HG03520 (cell line): ENCODE measurements at regions not wholly inside any gene's neighbourhood (a gene's known extent, or its start where the extent isn't known, plus 50 kb on each side); places are given as distances from the start of the nearest gene placed in this dataset.
"Not testable (repeated sequence)": the region's sequence is repeated elsewhere in the genome, so short reads cannot be mapped to it uniquely, and the experiment has no call there.

ENCODE experiments used
- ATAC-seq: cut with Tn5 transposase; IDR thresholded peaks from one replicate; pipeline ENCODE4 v1.9.1; 2021; ENCODE audit warnings: mild to moderate bottlenecking, moderate library complexity; ENCODE audit not compliant: unreplicated experiment

DNA sequence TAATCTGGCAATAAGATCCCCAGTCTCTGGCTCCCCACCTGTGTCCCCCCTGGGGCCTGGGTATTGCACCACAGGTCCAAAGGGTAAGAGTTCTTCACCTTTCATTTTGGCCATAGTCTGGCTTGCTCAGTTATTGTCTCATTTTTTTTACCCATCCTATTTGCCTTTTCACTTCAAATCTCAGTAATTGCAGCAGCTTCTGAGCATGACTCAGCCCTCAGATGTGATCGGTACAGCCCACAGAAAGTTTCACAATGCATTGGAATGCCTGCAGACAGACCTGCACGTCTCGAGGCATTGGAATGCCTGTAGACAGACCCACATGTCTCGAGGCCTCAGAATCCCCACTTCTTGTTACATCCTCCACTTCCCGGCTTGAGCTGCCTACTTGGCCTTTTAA lies 173.6 kb downstream of the NUFIP1 start:
- no peak for ATAC-seq

DNA sequence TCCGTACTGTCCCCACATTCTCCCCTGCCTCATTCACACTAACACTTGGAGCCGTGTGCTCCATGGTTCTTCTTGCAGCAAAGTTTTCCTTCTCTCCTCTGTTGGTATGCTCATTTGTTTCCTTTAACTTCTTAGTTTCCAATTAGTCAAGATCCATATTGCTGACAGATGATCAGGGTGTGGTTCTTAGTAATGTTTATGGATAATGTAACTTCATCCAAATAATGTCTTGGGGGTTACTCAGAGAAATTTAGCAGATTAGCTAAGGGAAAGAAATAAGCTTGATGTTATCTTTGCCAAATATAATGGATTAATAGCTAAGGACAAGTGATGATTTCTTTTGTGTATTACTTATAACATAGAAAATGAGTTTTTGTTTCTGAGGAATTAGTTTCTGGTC lies 174.4 kb downstream of the NUFIP1 start:
- no peak for ATAC-seq

DNA sequence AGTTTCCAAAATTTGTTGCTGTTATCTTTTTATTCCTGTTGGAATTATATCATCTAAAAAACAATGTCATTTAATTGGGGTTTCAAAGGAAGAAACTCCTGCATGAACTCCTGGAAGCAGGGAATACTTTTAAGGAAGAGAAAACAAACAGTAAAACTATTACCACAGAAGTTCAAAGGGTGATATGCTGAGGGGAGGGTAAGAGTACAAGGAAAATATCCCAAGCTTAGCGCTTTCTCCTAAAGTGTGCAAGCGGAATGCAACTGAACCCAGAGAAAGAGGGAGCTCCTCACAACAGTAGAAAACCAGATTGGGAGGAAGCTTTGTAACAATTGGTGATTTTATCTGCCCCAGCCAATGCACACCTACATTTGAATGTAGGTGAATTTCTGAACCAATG lies 175.1 kb downstream of the NUFIP1 start:
- no peak for ATAC-seq

DNA sequence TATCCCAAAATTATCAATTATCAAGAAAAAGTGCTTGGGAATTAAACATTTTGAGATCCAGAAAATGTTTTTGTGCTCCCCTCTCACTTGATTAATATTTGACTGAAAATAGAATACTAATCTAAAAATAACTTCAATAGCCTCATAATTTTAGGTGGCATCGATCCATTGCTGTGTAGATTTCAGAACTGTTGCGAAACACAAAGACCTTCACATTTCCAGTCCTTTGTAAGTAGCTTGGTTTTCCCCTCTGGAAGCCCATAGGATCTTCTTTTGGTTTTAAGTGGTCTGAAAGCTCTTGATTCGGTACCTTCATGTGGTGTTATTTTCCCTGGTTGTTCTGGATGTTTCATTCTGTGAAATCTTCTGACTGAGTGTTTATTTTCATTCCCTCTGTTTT lies 176.5 kb downstream of the NUFIP1 start:
- no peak for ATAC-seq

DNA sequence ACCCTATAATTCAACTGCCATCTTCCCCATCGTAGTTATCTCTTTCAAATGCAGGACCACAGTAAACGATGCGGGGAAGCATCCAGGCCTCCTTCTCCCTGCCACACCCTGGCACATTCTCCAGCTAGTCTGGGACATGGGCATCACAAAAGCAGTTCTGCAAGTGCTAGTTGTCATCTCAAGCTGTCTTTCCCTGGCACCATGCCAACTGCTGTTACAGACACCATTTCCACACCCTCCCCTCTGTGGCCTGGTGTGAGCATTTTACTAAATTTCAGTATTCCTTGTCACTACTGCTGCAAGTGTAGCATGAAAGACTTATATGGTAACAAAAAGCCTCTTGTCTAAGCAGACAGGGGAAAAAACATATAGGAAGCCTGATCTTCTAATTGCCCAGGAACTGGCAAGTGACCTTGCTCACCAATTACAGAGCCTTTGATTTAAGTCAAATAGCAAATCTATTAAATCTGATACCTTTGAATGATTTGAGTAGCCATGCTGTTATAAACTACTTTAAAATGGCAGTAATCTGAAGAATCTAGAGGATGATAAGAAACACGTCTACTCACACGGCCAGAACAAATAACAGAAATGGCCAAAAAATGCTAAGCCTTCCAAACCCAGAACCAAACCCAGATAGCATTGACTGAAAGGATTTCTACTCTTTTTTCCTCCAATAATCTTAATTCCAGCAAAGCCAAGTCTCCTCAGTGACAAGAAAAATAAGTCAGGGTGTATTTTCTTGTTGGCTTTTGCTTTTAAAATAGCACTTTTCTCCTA lies 179.0 kb downstream of the NUFIP1 start:
- ATAC-seq, result no peak

DNA sequence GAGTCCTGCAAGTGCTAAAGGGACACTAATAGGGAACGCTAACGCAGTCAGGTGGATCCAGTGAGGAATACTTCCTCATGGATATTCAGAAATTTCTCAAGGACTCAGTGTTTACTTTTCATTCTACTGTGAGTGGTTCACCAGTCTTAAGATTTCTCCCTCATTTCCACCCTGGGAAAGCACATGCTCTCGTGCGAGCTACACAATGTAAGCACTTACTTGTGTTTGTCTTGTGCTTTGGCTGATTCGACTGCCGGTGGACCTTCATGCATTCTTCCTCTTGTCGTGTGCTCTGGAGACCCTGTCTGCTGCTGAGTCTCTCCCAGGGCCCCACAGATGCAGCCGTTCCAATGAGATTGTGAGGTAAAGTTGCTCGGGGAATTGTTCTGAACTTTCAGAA lies 180.1 kb downstream of the NUFIP1 start:
- no peak for ATAC-seq

DNA sequence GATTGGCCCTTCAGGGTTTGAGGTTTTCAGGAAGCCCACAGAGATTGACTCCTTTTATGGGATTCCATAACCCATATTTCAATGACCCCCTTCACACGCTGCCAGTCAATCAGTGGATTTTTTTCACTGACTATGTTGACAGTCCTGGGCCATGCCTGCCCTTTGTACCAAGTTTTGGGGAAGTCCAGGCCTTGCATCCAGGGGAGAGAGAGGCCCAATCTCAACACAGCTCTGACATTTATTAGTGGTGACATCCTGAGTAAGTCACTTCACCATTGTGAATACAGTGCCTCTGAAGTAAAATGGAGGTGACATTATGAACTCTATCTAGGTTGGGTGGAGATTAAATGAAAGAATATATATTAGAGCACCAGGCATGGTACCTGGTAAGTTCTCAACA lies 181.1 kb downstream of the NUFIP1 start:
- no peak for ATAC-seq

DNA sequence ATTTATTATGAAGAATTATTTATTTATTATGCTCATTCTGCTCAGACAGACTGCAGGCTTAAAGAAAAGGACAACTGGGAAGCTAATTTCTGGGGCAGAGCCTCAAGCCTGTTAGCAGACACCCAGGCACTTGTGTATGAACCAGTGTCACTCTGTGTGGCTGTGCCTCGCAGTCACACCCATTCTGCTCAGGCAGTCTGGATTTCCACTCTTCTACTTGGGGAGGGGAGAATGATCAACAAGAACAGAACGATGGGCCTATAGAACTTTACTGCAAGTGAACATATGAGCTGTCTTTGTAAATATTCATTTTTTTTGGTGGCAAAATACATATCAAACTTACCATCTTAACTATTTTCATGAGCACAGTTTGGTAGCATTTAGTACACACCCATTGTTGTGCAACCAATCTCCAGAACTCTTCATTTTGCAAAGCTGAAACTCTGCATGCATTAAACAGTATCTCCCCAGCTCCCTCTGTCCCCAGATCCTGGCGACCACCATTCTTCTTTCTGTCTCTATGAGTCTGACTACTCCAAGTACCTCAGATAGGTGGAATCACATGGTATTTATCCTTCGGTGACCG lies 181.7 kb downstream of the NUFIP1 start:
- no peak for ATAC-seq

DNA sequence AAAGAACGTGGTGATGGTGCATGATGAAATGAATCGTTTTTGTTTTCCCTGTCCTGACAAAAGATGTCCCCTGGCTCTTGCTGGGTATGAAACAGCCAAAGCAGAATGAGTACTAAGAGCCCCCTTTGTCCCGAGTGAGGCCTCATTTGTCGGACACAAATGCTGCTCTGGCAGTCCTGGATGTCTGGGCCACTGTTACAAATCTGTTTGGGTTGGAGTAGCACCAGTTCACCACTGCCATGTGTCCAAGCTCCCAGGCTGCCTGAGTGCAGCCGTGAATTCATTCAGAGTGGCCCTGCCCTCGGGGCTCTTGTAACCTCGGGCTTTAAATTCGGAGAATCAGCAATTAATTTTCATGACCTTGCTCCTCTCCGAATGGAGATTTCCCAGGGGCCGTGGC lies 182.4 kb downstream of the NUFIP1 start:
- no peak for ATAC-seq

DNA sequence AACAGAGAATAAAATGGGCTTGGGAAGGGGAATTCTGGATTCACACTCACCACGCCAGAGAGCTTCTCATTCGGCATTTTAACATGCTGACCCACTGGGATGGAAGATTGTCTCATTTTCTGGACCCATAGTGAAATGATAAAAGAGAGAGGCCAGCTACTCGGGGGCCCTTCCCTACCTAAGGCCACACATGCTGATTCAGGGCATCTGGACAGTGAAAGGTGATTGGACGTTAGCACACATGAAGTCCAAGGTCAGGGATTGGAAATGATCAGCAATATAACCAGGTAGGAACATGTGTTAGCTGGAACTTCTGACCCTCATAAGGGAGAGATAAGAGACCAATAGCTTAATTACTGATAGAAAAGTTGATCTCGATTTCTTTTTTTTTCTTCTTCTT lies 183.7 kb downstream of the NUFIP1 start:
- no peak for ATAC-seq

DNA sequence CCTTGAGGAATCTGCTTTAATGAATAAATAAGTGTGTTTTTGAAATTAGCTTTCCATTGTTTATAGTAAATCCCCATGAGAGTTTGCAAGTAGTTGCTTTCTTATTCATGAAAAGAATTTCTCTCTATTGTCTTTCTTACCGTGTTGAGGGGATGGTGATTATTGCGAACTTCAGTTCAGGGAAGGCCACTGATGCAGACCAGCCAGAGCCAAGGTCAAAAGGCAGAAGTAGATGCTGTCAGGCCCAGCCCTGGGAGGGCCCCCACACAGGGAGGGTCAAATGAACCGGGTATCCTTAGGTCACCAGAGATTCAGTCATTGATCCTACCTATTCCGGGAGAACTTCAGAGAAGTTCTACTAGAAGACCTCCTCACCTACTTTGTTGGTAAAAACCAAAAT lies 185.9 kb downstream of the NUFIP1 start:
- ATAC-seq, result no peak

DNA sequence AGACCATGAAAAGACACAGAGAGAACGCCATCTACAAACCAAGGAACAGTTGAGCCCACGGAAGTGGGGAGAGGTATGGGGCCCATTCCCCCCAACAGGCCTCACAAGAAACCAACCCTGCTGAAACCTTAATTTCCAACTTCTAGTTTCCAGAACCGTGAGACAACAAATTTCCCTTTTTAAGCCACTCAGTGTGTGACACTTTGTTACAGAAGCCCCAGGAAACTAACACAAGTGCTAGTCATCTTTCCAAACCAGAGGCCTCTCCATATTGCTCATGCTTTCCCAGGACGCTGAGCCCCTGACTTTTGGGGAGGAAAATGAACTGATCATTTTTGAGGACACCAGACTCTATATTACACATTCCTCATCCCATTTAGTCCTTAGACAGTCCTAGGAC lies 186.8 kb downstream of the NUFIP1 start:
- ATAC-seq, result no peak

DNA sequence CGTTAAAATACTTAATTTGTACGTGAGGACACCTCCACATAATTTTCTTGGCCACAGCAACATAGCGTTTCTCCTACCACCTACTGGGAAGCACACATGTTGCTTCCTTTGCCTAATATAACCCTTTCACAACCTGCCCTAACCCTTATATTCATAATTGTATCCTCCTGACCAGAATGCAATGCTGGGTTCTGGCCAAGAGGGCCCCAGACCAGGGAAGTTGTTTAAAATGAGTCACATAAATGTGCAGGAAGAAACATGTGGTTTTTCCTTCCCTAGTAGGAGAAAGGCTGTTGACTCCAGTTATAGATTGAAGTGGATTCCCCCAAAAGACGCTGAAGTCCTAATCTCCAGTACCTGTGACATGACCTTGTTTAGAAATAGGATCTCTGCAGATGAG lies 187.3 kb downstream of the NUFIP1 start:
- ATAC-seq, result no peak

DNA sequence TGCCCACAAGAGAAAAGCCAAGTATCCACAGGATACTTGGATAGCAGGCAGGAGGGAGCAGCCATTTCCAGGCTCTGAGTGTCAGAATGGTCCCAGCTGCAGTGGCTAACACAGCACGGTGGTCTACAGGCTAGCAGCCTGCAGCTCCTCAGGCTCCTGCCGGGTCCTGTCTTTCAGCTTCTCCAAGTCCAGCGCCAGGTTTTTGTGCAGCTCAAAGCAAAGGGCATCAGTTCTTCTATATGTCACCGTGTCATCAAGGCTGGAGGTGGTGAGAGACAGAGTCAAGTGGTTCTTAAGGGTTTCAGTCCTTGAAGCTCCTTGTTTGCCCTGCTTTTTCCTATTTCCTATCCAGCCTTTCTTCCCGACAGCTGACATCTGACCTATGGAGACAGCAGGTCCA lies 188.6 kb downstream of the NUFIP1 start:
- ATAC-seq, result no peak

DNA sequence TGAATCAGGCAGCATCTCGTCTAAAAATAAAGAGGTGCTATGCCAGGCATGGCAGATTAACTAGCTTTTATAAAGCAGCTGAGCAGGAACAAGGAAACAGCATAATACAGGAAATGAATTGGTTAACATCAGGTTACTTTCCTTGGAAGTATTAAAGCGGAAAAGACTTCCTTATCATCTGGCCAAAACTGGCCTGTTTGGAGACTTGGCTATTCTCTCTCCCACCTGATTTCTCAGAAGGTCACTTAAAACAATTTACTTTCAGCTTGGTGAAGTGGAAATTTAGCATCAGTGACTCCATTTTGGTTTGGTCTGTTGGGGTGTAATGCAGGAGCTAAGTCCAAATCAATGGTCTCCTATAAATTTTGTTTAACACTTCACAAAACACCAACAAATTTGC lies 191.6 kb downstream of the NUFIP1 start:
- no peak for ATAC-seq

DNA sequence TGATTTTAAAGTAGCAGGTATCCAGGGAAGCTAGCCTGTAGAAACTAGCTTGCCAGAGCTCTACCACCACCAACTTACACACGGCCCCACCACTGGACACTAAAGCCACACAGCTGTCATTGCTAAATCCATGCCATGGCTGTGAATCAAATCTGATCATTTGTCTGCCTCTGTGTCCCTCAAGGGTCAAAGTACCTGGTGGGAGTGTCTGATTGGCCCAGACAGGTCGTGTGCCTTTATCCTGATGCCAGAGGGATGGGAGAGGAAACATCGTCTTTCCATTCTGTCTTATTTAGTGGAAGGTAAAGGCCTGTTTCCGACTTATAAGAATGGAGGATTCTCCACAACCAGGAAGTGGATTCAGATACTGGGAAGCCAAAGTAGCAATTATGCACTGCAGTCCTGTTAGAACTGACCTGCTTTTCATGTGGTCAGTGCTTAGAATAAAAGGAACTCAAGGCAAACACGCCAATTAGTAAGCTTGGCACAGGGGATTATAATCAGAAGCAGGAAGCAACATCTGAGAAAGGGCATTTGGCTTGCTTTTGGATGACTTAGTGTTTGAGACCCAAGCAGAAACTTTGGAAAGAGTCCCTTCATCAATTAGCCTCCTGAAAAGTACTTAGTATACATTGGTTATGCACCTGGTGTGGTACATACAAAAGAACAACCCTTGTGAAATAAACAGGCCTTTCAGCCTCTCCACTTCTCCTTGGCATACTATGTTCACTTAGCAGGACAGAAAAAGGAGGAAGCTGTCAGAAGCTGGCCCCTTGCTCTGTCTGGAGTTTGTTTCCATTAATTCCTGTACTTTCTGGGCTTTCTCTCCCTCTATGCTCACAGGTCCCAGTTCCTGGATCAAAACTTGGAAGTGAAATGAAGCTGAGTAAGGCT lies 192.4 kb downstream of the NUFIP1 start:
- ATAC-seq, result no peak

DNA sequence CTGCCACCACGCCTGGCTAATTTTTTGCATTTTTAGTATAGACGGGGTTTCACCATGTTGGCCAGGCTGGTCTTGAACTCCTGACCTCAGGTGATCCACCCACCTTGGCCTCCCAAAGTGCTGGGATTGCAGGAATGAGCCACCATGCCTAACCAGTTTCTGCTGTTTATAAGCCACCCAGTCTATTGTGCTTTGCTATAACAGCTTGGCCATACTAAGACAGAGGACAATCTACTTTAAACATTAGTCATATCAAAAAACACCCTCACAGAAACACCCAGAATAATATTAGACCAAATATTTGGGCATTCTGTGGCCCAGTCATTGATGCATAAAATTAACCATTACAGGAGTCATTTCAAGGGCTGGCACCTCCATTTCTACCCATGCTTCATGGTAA lies 193.2 kb downstream of the NUFIP1 start:
- ATAC-seq, result not testable (repeated sequence)

DNA sequence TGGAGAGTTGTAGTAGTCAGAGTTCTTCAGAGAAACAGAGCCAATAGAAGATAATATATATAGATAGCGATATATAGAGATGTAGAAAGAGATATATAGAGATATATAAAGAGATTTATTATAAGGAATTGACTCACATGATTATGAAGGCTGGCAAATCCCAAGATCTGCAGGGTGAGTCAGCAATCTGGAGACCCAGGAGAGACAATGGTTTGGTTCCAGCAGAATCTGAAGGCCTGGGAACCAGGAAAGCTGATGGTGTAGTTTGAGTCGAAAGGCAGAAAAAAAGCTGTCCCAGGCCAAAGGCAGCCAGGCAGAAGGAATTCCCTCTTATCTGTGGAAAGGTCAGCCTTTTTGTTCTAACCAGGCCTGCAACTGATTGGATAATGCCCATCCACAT lies 194.1 kb downstream of the NUFIP1 start:
- ATAC-seq, result no peak

DNA sequence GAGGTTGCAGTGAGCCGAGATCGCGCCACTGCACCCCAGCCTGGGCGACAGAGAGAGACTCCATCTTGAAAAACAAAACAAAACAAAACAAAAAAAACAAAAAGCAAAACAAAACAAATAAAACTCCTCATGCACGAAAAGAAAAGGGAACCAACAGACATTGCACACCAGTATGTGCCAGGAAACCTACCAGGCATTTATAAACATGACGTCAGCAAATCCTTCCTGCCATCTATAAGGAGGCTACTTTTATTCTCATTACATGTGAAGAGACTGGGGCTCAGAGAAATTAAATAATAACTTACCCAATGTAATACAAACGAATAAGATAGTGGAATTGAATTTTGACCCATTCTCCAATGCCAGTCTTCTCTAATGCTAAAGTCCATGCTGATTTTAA lies 197.2 kb downstream of the NUFIP1 start:
- ATAC-seq, result no peak

DNA sequence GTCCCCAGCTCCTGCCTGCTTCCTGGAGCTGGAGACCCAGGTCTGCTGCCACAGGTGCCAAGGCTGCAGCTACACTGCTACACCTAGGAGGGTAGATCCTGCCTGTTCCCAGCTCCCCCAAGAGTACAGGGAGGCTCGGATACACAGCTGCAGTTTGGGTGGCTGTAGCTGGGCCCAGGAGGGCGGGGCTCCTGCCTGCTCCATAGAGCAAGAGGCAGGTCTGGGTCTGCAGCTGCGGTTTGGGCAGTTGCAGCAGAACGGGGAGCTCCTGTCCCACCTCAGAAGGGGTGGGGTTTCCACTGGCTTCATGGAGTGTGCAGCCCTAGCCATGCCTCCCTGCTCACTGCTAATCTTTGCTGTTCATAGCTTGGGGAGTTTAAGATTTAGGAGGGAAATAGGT lies 199.0 kb downstream of the NUFIP1 start:
- no peak for ATAC-seq

DNA sequence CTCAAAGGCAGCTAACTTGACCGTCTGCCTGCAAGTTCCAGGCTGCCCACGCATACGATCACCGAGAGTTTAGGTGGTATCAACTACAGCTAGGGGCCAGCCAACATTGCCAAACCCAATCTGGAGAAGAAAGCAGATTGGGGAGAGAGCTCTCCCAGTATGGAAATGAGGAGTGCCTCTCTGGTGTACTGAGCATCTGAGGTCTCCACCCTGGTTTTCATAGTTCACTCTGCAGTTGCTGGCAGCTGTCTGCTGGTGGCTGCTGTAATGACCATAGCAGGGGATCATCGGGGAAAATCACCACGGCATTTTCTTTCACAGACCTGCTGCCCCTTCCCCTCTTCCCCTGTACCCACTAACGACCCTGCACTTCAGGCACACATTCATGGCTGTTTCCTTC lies 201.7 kb downstream of the NUFIP1 start:
- no peak for ATAC-seq

DNA sequence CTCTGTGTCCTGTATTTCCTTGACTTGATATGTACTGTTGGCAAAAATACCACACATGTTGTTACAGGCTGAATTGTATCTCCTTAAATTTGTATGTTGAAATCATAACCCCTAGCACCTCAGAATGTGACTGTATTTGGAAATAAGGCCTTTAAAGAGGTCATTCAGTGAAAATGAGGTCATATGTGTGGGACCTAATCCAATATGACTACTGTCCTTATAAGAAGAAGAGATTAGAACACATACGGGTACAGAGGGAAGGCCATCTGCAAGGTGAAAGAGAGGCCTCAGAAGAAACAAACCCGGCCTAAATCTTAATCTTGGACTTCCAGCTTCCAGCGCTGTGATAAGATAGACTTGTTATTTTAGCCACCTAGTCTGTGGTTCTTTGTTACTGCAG lies 202.5 kb downstream of the NUFIP1 start:
- no peak for ATAC-seq
